DOHH2 (cell line): ENCODE measurements at regions not wholly inside any gene's neighbourhood (a gene's known extent, or its start where the extent isn't known, plus 50 kb on each side); places are given as distances from the start of the nearest gene placed in this dataset.
"Not testable (repeated sequence)": the region's sequence is repeated elsewhere in the genome, so short reads cannot be mapped to it uniquely, and the experiment has no call there.

Experiments used
- H3F3A ChIP-seq: fragments of 200-600 bp; sonication (generic), shearing (Covaris generic); 2 replicates; pipeline ENCODE4 v1.6.0; 2016; ENCODE audit warnings: antibody characterized with exemption, mild to moderate bottlenecking; ENCODE audit not compliant: control insufficient read depth, insufficient read depth
- H3K27ac ChIP-seq: fragments of 200-600 bp; sonication (generic); 2 replicates; pipeline ENCODE4 v1.5.1; 2014; ENCODE audit warnings: low read depth, mild to moderate bottlenecking, low read length, moderate library complexity
- H3K27me3 ChIP-seq: fragments of 200-600 bp; sonication (generic); 2 replicates; pipeline ENCODE4 v1.6.1; 2014; ENCODE audit warnings: mild to moderate bottlenecking, low read length, mixed read lengths; ENCODE audit not compliant: control insufficient read depth
- H3K36me3 ChIP-seq: fragments of 200-600 bp; sonication (generic); 2 replicates; pipeline ENCODE4 v1.6.1; 2014; ENCODE audit warnings: mild to moderate bottlenecking, low read length, moderate library complexity, mixed read lengths; ENCODE audit not compliant: control insufficient read depth
- H3K4me1 ChIP-seq: fragments of 200-600 bp; sonication (generic); 2 replicates; pipeline ENCODE4 v1.6.1; 2014; ENCODE audit warnings: mild to moderate bottlenecking, low read length, mixed read lengths; ENCODE audit not compliant: control insufficient read depth
- H3K4me2 ChIP-seq: fragments of 200-600 bp; sonication (generic); 2 replicates; pipeline ENCODE4 v1.6.0; 2014; ENCODE audit warnings: mild to moderate bottlenecking, low read length, moderate library complexity
- H3K4me3 ChIP-seq: fragments of 200-600 bp; sonication (generic); 2 replicates; pipeline ENCODE4 v1.5.1; 2014; ENCODE audit warnings: mild to moderate bottlenecking, low read length, mixed read lengths
- H3K79me2 ChIP-seq: fragments of 200-600 bp; sonication (generic); 2 replicates; pipeline ENCODE4 v1.6.1; 2014; ENCODE audit warnings: mild to moderate bottlenecking, low read length, mixed read lengths; ENCODE audit not compliant: control insufficient read depth
- H3K9me2 ChIP-seq: fragments of 200-600 bp; sonication (generic); replicated peaks from 2 replicates; pipeline ENCODE4 v1.6.1; 2014; ENCODE audit warnings: mild to moderate bottlenecking, low read length, mixed read lengths; ENCODE audit not compliant: control insufficient read depth
- H3K9me3 ChIP-seq: fragments of 200-600 bp; sonication (generic); 2 replicates; pipeline ENCODE4 v1.6.1; 2014; ENCODE audit warnings: antibody characterized with exemption, low read length, mixed read lengths; ENCODE audit not compliant: control insufficient read depth, insufficient read depth
- H4K20me1 ChIP-seq: fragments of 200-600 bp; sonication (generic); 2 replicates; pipeline ENCODE4 v1.6.0; 2014; ENCODE audit warnings: low read depth, mild to moderate bottlenecking, antibody characterized with exemption, low read length, moderate library complexity; ENCODE audit not compliant: control insufficient read depth, insufficient read depth
- EZH2phosphoT487 ChIP-seq: fragments of 200-600 bp; sonication (generic); IDR thresholded peaks from 2 replicates; pipeline ENCODE4 v1.6.1; 2017; ENCODE audit warnings: borderline replicate concordance, mild to moderate bottlenecking, antibody characterized with exemption, low read length, moderate library complexity, mixed read lengths
- TF ChIP-seq, protein P1 (sequence below): fragments of 200-600 bp; sonication (generic); IDR thresholded peaks from one replicate; pipeline ENCODE4 v1.5.1; 2014; ENCODE audit warnings: antibody characterized with exemption, mild to moderate bottlenecking, low read depth, low read length; ENCODE audit not compliant: poor library complexity, severe bottlenecking

- no peak overlapping the region for H3K4me2 ChIP-seq
- H4K20me1 ChIP-seq, result no peaks in the 10 kb centered on the region
- H3K9me3 ChIP-seq, result no peaks in the 10 kb centered on the region
- H3K36me3 ChIP-seq, result no peaks in the 10 kb centered on the region
- H3K4me3 ChIP-seq, result no peak overlapping the region
- H3F3A ChIP-seq, result no peaks in the 10 kb centered on the region
- peaks cover 18% of the 10 kb centered on the region for H3K27me3 ChIP-seq
- H3K4me1 ChIP-seq, result peaks cover 8% of the 10 kb centered on the region
- H3K9me2 ChIP-seq, result no peaks in the 10 kb centered on the region
- H3K27ac ChIP-seq, result no peak overlapping the region
- no peak for TF ChIP-seq EZH2phosphoT487
- no peaks in the 10 kb centered on the region for H3K79me2 ChIP-seq
Measured at GRCh38 chr18:59075923-59076322, 63.8 kb upstream of the SEC11C start.

DNA sequence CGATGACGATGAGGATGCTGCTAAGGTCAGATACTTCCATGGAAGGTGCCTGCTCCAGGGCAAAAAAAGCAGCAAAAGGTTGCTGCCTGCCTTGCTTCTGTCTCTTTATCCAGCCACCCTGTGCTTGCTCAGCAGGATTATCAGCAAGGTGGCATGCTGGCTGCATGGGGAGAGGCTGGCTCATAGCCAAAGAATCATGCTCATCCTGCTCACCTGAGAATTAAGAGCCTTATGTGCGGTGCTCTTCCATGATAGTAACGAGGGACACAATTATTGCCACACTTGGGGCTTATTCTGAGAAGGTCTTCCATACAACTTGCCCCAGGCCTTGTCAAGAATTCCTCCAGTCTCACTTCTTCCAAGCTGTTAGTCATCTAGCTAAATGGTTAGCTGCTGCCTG, 60.4 kb upstream of the SEC11C start:
- H3F3A ChIP-seq, result no peaks in the 10 kb centered on the region
- no peak overlapping the region for H3K27ac ChIP-seq
- no peak overlapping the region for H3K4me3 ChIP-seq
- H3K27me3 ChIP-seq, result peaks cover 29% of the 10 kb centered on the region
- no peaks in the 10 kb centered on the region for H3K9me2 ChIP-seq
- TF ChIP-seq EZH2phosphoT487, result no peak
- TF ChIP-seq, protein P1, sequence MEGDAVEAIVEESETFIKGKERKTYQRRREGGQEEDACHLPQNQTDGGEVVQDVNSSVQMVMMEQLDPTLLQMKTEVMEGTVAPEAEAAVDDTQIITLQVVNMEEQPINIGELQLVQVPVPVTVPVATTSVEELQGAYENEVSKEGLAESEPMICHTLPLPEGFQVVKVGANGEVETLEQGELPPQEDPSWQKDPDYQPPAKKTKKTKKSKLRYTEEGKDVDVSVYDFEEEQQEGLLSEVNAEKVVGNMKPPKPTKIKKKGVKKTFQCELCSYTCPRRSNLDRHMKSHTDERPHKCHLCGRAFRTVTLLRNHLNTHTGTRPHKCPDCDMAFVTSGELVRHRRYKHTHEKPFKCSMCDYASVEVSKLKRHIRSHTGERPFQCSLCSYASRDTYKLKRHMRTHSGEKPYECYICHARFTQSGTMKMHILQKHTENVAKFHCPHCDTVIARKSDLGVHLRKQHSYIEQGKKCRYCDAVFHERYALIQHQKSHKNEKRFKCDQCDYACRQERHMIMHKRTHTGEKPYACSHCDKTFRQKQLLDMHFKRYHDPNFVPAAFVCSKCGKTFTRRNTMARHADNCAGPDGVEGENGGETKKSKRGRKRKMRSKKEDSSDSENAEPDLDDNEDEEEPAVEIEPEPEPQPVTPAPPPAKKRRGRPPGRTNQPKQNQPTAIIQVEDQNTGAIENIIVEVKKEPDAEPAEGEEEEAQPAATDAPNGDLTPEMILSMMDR, result no peak
- no peak overlapping the region for H3K4me2 ChIP-seq
- no peaks in the 10 kb centered on the region for H4K20me1 ChIP-seq
- H3K36me3 ChIP-seq, result no peaks in the 10 kb centered on the region
- no peaks in the 10 kb centered on the region for H3K79me2 ChIP-seq
- H3K4me1 ChIP-seq, result peaks cover 6% of the 10 kb centered on the region
- no peaks in the 10 kb centered on the region for H3K9me3 ChIP-seq

- not testable (repeated sequence) for H3K4me3 ChIP-seq, H3K4me1 ChIP-seq, H3K36me3 ChIP-seq, H3K9me3 ChIP-seq, H3K9me2 ChIP-seq, H3K27ac ChIP-seq, H3F3A ChIP-seq, H4K20me1 ChIP-seq, H3K79me2 ChIP-seq, H3K4me2 ChIP-seq
- peaks cover 29% of the 10 kb centered on the region for H3K27me3 ChIP-seq
Measured at GRCh38 chr18:59079687-59080501, 59.8 kb upstream of the SEC11C start.

DNA sequence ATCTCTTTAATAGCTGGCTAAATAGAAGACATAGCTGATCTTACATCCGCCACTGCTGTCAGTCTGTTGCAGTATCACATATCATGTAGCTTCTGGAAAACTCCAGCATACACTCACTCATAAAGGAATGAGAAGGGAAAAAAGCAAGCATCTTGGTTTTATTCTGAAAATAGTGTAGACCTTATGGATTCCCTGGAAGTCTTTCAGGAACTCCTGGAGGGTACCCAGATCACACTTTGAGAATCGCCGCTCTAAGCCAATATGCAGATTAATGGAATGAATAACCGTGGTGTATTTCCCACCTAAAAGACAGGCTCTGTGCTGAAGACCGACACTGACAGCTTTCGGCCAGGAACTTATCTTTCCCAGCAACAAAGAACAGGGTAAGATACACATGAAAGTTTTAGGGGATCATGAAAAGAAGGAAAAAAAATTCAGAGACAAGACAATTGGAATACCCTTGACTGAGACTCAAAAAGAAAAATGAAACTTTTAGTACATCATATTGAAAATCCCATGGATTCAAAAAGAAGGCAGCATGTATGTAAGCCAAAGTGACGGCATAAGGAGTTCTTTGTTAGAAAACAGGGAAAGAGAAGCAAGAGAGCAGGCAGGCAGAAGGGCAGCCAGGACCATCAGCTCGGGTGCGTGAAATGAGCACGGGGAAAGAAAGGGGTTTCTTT, 56.4 kb upstream of the SEC11C start:
- Histone ChIP-seq H3K79me2 (no peaks in the 10 kb centered on the region), H3K9me3 (no peaks in the 10 kb centered on the region), H4K20me1 (no peaks in the 10 kb centered on the region), H3K4me3 (no peak overlapping the region), H3K4me2 (no peak overlapping the region), H3K36me3 (no peaks in the 10 kb centered on the region), H3K27me3 (peaks cover 20% of the 10 kb centered on the region), H3K9me2 (no peaks in the 10 kb centered on the region), H3K4me1 (peaks cover 6% of the 10 kb centered on the region), H3K27ac (no peak overlapping the region), H3F3A (no peaks in the 10 kb centered on the region)
- TF ChIP-seq, protein P1, result no peak
- no peak for TF ChIP-seq EZH2phosphoT487
